Prostate gland (tissue), 2 donors: ENCODE measurements at regions not wholly inside any gene's neighbourhood (a gene's known extent, or its start where the extent isn't known, plus 50 kb on each side); places are given as distances from the start of the nearest gene placed in this dataset.

Experiments
- POLR2A ChIP-seq: fragments of 450-650 bp; IDR thresholded peaks from one replicate; pipeline ENCODE4 v1.6.1; 2016; ENCODE audit warnings: antibody characterized with exemption, mild to moderate bottlenecking
- POLR2AphosphoS5 ChIP-seq: sonication (generic); formaldehyde crosslinking; IDR thresholded peaks from one replicate; pipeline ENCODE4 v1.6.1; 2017; ENCODE audit warnings: antibody characterized with exemption
- TF ChIP-seq, protein P1 (sequence below), 4 experiments: fragments of 200-600 bp in 2 of 4; fragments of 450-650 bp in 2 of 4; sonication (generic) in 2 of 4; IDR thresholded peaks; 1 replicate in 3 of 4; 2 replicates in 1 of 4; pipeline ENCODE4 v1.5.1; 2016 to 2019; ENCODE audit warnings: antibody characterized with exemption in 4 of 4, mild to moderate bottlenecking in 2 of 4, moderate library complexity in 2 of 4

DNA sequence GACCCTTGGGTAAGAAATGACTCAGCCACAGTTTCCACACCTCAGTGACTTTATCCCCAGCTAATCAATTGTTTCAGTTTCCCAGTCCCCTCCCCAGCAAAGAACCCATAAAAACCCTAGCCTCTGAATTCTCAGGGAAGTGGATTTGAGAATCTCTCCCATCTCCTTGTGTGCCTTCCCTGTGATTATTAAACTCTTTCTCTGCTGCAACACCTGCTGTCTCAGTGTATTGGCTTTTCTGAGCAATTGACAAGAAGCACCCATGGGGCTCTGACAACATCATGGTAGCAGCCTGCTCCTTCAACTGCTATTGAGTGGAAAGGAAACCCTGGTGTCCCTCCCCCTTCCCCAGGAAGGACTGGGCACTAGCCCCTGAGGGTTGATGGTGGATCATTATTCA, 73.7 kb downstream of the UQCRFS1 start:
- TF ChIP-seq POLR2A (no peak), POLR2AphosphoS5 (no peak)
- TF ChIP-seq, protein P1, sequence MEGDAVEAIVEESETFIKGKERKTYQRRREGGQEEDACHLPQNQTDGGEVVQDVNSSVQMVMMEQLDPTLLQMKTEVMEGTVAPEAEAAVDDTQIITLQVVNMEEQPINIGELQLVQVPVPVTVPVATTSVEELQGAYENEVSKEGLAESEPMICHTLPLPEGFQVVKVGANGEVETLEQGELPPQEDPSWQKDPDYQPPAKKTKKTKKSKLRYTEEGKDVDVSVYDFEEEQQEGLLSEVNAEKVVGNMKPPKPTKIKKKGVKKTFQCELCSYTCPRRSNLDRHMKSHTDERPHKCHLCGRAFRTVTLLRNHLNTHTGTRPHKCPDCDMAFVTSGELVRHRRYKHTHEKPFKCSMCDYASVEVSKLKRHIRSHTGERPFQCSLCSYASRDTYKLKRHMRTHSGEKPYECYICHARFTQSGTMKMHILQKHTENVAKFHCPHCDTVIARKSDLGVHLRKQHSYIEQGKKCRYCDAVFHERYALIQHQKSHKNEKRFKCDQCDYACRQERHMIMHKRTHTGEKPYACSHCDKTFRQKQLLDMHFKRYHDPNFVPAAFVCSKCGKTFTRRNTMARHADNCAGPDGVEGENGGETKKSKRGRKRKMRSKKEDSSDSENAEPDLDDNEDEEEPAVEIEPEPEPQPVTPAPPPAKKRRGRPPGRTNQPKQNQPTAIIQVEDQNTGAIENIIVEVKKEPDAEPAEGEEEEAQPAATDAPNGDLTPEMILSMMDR (IDR thresholded peaks at IDR 0.05) = no peak
